GM19468 (cell line): ENCODE measurements at regions not wholly inside any gene's neighbourhood (a gene's known extent, or its start where the extent isn't known, plus 50 kb on each side); places are given as distances from the start of the nearest gene placed in this dataset.
"Not testable (repeated sequence)": the region's sequence is repeated elsewhere in the genome, so short reads cannot be mapped to it uniquely, and the experiment has no call there.

Source experiments
- ATAC-seq: cut with Tn5 transposase; IDR thresholded peaks from one replicate; pipeline ENCODE4 v1.9.1; 2021; ENCODE audit warnings: mild to moderate bottlenecking, moderate library complexity, moderate number of reproducible peaks; ENCODE audit not compliant: unreplicated experiment; ENCODE audit errors: extremely low read depth

- no peak for ATAC-seq
Measured at GRCh38 chr7:79968077-79968648, 166.5 kb upstream of the GNAI1 start.

- no peak for ATAC-seq
Measured at GRCh38 chr7:79965946-79966345, 168.7 kb upstream of the GNAI1 start.

- ATAC-seq = no peak
Measured at GRCh38 chr7:79964463-79964862, 170.2 kb upstream of the GNAI1 start.

DNA sequence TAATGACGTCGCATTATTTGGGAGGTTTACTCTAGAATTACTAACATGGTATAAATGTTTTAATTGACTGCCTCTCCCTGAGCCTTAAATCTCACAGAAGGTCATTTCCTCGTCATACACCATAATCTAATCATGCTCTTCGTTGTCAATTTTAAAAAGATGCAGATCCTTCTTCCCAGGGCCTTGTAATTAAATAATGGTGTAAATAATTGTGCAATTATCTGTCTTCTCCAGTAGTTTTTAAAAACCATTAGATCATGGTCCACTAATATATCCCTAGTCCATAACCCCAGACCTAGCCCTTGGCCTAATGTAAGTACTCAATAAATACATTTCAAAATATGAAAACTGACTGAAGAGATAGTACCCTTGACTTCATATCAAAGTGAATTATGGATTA is 181.5 kb upstream of the GNAI1 start:
- ATAC-seq = no peak

- no peak for ATAC-seq
Measured at GRCh38 chr7:79952399-79952798, 182.2 kb upstream of the GNAI1 start.

- ATAC-seq = no peak
Measured at GRCh38 chr7:79951415-79951814, 183.2 kb upstream of the GNAI1 start.

DNA sequence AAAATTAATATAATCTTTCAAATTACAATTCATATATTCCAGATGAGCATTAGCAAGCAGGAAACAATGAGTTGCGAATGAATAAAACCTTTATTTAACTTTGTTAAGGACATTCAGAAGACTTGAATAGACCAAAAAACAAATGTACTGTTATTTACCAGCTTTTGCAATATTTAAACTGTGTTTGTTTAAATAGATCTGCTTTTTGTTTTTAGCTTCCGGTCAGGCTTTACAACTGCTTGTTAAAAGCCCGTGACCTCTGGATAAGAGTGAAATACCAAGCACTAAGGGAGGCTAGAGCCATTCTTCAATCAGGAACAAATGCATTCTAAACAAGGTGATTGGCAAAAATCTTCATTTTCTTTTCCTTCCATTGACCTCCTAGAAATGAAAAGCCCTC is 184.9 kb upstream of the GNAI1 start:
- no peak for ATAC-seq

DNA sequence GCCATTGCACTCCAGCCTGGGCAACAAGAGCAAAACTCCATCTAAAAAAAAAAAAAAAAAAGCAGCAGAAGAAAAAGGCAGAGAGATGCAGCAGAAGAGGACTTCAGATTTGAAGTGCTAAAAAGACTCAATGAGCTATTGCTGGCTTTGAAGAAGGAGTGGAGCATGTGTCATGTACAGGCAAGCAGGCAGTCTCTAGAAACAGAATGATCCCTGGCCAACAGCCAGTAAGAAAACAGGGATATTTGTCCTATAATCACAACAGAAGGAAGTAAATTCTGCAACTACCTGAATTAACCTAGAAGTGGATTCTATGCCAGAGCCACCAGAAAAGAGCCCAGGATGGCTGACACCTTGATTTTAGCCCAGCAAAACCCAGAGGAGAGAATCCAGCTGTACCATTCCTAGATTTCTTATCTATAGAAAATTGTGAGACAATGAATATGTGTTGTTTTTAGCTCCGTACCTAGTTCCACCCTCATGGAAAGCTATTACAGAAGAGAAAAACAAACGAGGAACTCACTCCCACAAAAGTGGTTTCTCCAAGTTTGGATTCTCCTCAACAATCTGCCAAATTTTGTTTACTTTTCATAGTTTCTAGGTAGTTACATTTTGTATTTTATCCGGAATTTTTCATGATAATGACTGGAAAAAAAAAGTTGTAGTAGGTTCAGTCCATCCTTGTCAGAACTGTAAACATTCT is 198.2 kb upstream of the GNAI1 start:
- ATAC-seq = no peak

GRCh38 chr7:79934727-79935126 is 199.9 kb upstream of the GNAI1 start:
- ATAC-seq = no peak

- no peak for ATAC-seq
Measured at GRCh38 chr7:79933144-79933543, 201.5 kb upstream of the GNAI1 start.

GRCh38 chr7:79930604-79931003 is 204.0 kb upstream of the GNAI1 start:
- no peak for ATAC-seq

- ATAC-seq = no peak
Measured at GRCh38 chr7:79927116-79927515, 207.5 kb upstream of the GNAI1 start.

GRCh38 chr7:79923953-79924352 is 210.7 kb upstream of the GNAI1 start:
- no peak for ATAC-seq

DNA sequence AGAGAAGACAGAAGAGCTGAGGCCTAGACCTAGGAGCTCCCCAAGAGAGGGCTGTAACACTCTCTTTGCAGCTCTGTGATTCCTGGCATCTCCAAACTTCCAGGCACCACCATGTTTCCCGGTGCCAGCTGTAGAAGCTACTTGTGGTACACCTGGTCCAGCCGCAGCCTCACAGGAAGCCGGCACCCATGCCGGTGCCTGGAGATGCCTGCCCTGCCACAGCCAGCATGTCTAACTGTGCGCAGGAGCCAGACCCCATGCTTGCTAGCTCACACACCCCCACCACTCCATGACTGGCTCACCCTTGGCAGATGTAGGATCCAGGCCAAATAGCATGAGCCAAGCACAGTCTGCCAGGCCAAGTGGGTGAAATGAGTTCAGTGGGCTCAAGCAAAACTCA is 211.7 kb upstream of the GNAI1 start:
- ATAC-seq = no peak

- no peak for ATAC-seq
Measured at GRCh38 chr7:79921976-79922375, 212.7 kb upstream of the GNAI1 start.

- ATAC-seq = not testable (repeated sequence)
Measured at GRCh38 chr7:79918632-79919031, 216.0 kb upstream of the GNAI1 start.

DNA sequence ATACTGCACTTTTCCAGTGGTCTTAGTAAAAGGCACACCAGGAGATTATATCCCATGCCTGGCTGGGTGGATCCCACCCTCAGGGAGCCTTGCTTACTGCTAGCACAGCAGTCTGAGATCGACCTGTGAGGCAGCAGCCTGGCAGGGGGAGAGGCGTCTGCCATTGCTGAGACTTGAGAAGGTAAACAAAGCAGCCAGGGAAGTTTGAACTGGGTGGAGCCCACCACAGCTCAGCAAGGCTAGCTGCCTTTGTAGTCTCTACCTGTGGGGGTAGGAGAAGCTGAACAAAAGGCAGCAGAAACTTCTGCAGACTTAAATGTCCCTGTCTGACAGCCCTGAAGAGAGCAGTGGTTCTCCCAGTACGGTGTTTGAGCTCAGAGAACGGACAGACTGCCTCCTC is 219.3 kb upstream of the GNAI1 start:
- ATAC-seq = not testable (repeated sequence)

DNA sequence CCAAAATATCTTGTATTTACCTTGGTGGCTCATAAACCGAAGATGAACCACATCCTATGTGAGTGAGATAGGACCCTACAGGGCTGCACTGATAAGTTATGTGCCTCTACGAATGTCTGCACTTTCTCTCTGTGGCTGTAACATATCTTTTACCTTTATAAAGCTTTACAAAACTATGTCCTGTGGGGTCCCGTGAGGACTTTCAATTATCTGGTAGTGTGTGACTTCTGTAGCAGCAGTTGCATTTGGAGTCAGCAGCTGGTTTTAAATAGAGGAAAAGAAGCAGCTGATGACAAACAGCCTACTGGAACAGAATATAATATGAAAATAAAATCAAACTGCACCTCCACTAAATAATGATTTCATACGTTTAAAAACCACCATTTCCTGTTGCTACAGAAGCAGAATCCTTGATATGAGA is 222.4 kb upstream of the GNAI1 start:
- ATAC-seq = no peak

DNA sequence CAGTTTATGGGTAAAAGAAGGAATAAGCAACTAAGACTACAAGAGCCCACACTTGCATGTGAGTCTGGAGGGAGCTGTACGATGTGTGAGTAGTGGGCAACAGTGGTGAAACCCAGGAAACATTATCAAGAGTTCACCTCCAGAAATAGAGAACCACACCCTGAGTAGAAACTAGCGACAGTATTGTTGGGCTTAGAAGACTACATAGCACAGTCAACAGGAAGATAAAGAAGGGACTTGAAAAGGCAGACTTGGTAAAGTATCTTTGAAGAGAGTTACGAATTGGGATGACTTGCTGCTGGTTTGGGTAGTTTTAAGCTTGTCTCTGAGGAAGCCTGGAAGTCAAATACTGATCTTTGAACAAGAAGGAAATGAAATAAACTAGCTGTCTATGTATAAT is 223.2 kb upstream of the GNAI1 start:
- ATAC-seq = no peak

- ATAC-seq = no peak
Measured at GRCh38 chr7:79909176-79909575, 225.5 kb upstream of the GNAI1 start.

DNA sequence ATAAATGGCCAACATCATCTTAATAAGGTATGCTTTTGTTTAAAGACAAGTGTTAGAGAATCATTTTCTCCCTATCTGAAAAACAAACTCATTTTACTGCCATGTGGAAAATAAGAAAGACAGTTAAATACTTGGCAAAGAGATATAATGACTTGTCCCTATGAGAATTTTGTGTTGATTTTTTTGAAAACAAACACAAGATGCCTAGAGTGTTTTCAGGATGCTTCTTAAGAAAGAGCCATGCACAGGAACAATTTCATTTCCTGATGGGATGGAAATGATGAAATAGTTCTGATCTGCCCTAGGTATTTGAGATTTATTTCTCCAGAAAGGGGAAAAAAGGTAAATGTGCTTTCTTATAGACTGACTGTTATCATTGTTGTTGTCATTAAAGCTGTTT is 237.5 kb upstream of the GNAI1 start:
- ATAC-seq = no peak

DNA sequence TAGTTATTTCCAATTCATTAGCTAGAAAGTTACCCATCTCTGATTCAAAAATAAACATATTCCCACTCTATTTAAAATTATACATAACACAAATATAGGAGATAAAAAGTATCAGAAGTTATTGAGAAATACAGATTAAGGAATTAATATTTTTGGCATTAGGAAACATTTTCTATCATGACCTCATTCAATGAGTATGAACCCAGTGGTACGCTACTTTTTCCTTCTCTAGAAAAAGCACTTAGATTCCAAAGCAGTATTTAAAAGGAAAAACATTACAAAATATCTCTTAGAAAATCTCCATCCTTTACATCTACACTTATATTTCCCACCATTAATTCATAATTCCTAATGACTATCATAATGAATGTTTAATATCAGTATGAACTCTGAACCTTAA is 240.6 kb upstream of the GNAI1 start:
- ATAC-seq = no peak
